HEK293 (cell line): ENCODE measurements at regions not wholly inside any gene's neighbourhood (a gene's known extent, or its start where the extent isn't known, plus 50 kb on each side); places are given as distances from the start of the nearest gene placed in this dataset.
"Not testable (repeated sequence)": the region's sequence is repeated elsewhere in the genome, so short reads cannot be mapped to it uniquely, and the experiment has no call there.

Experiments used
- CTCF ChIA-PET: fragments of 350-600 bp; formaldehyde crosslinking; extraction: SDS; loops from one replicate; lab custom pipeline; 2021; ENCODE audit warnings: antibody characterized with exemption; lab: Yijun Ruan, JAX
- POLR2A ChIA-PET: fragments of 300-600 bp; formaldehyde crosslinking; extraction: SDS; loops from one replicate; lab custom pipeline; 2020; ENCODE audit warnings: antibody characterized with exemption, inconsistent platforms; lab: Yijun Ruan, JAX
- H3K27ac ChIP-seq: fragments of 200-500 bp; sonication (Bioruptor generic); 2 replicates; pipeline ENCODE4 v1.5.1; 2014; ENCODE audit warnings: low read depth, low read length, control low read depth, inconsistent platforms; ENCODE audit errors: extremely low read depth
- H3K36me3 ChIP-seq, 2 experiments: fragments of 200-500 bp in 1 of 2; sonication (Bioruptor generic) in 1 of 2; 1 replicate in 1 of 2; 2 replicates in 1 of 2; pipeline ENCODE4 v1.5.1; 2014 to 2017; ENCODE audit warnings: inconsistent platforms in 2 of 2, low read length in 2 of 2; ENCODE audit not compliant: control insufficient read depth in 2 of 2, insufficient read depth in 1 of 2
- H3K4me1 ChIP-seq: fragments of 200-500 bp; sonication (Bioruptor generic); 2 replicates; pipeline ENCODE4 v1.5.1; 2014; ENCODE audit warnings: mild to moderate bottlenecking, low read length, inconsistent platforms; ENCODE audit not compliant: control insufficient read depth, insufficient read depth
- H3K4me3 ChIP-seq: 2 replicates; pipeline ENCODE4 v1.5.1; 2011; ENCODE audit warnings: low read depth, mild to moderate bottlenecking, control low read depth, low read length, moderate library complexity
- H3K9me3 ChIP-seq: fragments of 200-500 bp; sonication (Bioruptor generic); 2 replicates; pipeline ENCODE4 v1.5.1; 2014; ENCODE audit warnings: low read depth, low read length, inconsistent platforms; ENCODE audit not compliant: control insufficient read depth, insufficient read depth
- ZBTB11 ChIP-seq: fragments of 450-650 bp; formaldehyde crosslinking; conservative IDR thresholded peaks from 2 replicates; pipeline ENCODE4 v1.5.1; 2016; ENCODE audit warnings: low read depth, missing biosample characterization, missing genetic modification characterization
- ZNF155 ChIP-seq: fragments of 450-650 bp; formaldehyde crosslinking; IDR thresholded peaks from 2 replicates; pipeline ENCODE4 v1.5.1; 2016; ENCODE audit warnings: missing biosample characterization, missing genetic modification characterization
- ZNF311 ChIP-seq: fragments of 450-650 bp; formaldehyde crosslinking; IDR thresholded peaks from 2 replicates; pipeline ENCODE4 v1.5.1; 2017; ENCODE audit warnings: missing biosample characterization, missing genetic modification characterization, borderline replicate concordance
- ZNF324 ChIP-seq: fragments of 450-650 bp; formaldehyde crosslinking; IDR thresholded peaks from 2 replicates; pipeline ENCODE4 v1.5.1; 2016; ENCODE audit warnings: missing biosample characterization, missing genetic modification characterization
- ZNF350 ChIP-seq: fragments of 450-650 bp; formaldehyde crosslinking; IDR thresholded peaks from 2 replicates; pipeline ENCODE4 v1.5.0; 2017; ENCODE audit warnings: missing biosample characterization, mild to moderate bottlenecking, missing genetic modification characterization
- ZNF449 ChIP-seq: fragments of 450-650 bp; formaldehyde crosslinking; IDR thresholded peaks from 2 replicates; pipeline ENCODE4 v1.5.1; 2017; ENCODE audit warnings: missing biosample characterization, mild to moderate bottlenecking, missing genetic modification characterization, moderate library complexity
- ZNF549 ChIP-seq: fragments of 450-650 bp; IDR thresholded peaks from 2 replicates; pipeline ENCODE4 v1.5.1; 2018; ENCODE audit warnings: missing biosample characterization, missing genetic modification characterization, mild to moderate bottlenecking, inconsistent platforms, moderate library complexity
- ZNF571 ChIP-seq: fragments of 450-650 bp; formaldehyde crosslinking; IDR thresholded peaks from 2 replicates; pipeline ENCODE4 v1.5.0; 2017; ENCODE audit warnings: missing biosample characterization, missing genetic modification characterization
- ZNF610 ChIP-seq: fragments of 450-650 bp; formaldehyde crosslinking; IDR thresholded peaks from 2 replicates; pipeline ENCODE4 v1.5.1; 2016; ENCODE audit warnings: missing biosample characterization, missing genetic modification characterization, borderline replicate concordance
- ZNF654 ChIP-seq: fragments of 450-650 bp; formaldehyde crosslinking; IDR thresholded peaks from 2 replicates; pipeline ENCODE4 v1.5.1; 2016; ENCODE audit warnings: low read depth, missing biosample characterization, missing genetic modification characterization
- ZNF660 ChIP-seq: fragments of 450-650 bp; IDR thresholded peaks from 2 replicates; pipeline ENCODE4 v1.5.1; 2018; ENCODE audit warnings: missing biosample characterization, mild to moderate bottlenecking, missing genetic modification characterization
- ZSCAN4 ChIP-seq: fragments of 450-650 bp; formaldehyde crosslinking; IDR thresholded peaks from 2 replicates; pipeline ENCODE4 v1.5.1; 2017; ENCODE audit warnings: missing biosample characterization, missing genetic modification characterization
- TF ChIP-seq, protein P1 (sequence below): fragments of 450-650 bp; formaldehyde crosslinking; IDR thresholded peaks from 2 replicates; pipeline ENCODE4 v1.5.1; 2016; ENCODE audit warnings: missing biosample characterization, missing genetic modification characterization

GRCh38 chrX:52576946-52577345 is 60.1 kb upstream of the XAGE1B start (continued):
- TF ChIP-seq ZNF449 (tag by site-specific recombination) (no peak), ZNF311 (tag by site-specific recombination) (no peak), ZSCAN4 (tag by site-specific recombination) (no peak), ZBTB11 (no peak)
- TF ChIP-seq, protein P1, sequence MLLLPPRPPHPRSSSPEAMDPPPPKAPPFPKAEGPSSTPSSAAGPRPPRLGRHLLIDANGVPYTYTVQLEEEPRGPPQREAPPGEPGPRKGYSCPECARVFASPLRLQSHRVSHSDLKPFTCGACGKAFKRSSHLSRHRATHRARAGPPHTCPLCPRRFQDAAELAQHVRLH (tag by site-specific recombination), result no peak

GRCh38 chrX:52576474-52576873 is 59.6 kb upstream of the XAGE1B start:
- CTCF ChIA-PET, result interaction anchor here (0.6 to 3.0 kb wide), 4 partner anchors 8 to 1297 kb away, joined by 3 to 10 read pairs (median 3); no protein-coding TSS in a partner anchor
- Histone ChIP-seq H3K27ac (no peak overlapping the region), H3K4me3 (no peak overlapping the region), H3K9me3 (no peaks in the 10 kb centered on the region), H3K4me1 (no peaks in the 10 kb centered on the region), H3K36me3 (no peaks in the 10 kb centered on the region)
- no peak for TF ChIP-seq ZNF350
- no peak for TF ChIP-seq ZNF324 (tag by site-specific recombination)
- no peak for TF ChIP-seq ZNF610 (tag by site-specific recombination)
- no peak for TF ChIP-seq ZNF155
- POLR2A ChIA-PET, result no interaction called here

DNA sequence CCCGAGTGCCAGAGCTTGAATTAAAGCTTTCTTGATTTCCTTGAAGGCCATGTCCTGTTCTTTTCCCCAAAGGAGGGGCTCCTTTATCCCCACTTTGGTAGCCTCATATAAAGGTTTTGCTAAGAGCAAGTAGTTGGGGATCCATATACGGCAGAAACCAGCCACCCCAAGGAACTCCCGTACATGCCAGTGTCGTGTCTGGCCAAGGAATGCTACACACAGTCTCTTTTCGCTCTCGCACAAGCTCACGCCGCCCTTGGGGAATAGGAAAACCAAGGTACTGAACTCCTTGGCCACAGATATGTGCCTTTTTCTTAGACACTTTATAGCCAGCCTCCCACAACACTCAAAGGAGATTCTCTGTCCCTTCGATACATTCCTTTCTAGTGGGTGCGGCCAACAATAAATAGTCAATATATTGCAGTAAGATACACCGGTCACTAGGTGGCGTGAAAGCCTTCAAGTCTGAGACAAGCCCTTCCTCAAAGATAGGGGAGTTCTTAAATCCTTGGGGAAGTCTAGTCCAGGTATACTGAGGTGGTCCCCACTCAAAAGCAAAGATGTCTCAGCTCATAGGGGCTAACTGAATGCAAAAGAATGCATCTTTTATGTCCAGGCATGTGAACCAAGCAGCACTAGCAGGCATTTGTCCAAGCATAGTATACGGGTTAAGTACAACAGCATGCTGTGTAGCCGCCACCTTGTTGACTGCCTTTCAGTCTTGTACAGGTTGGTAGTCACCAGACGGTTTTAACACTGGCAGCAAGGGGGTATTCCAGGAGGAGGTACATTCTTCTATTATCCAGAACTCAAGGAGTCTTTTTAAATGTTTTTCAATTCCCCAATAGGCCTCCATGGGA is 57.8 kb upstream of the XAGE1B start:
- Histone ChIP-seq H3K4me1 (no peaks in the 10 kb centered on the region), H3K27ac (no peak overlapping the region)
- CTCF ChIA-PET, result interaction anchor here (0.7 to 3.0 kb wide), 4 partner anchors 10 to 421 kb away, joined by 3 to 10 read pairs (median 4); no protein-coding TSS in a partner anchor
- TF ChIP-seq ZNF549 (tag by site-specific recombination), result no peak
- TF ChIP-seq ZNF654, result peak; percentile 66
- no peak for TF ChIP-seq ZNF571
- TF ChIP-seq ZNF660 (tag by site-specific recombination), result 0 out of 2 replicates have a peak, but pooled peaks have one; percentile 48
- TF ChIP-seq, all 188 proteins: peak for 2
- POLR2A ChIA-PET, result no interaction called here
- no peaks in the 10 kb centered on the region for H3K9me3 ChIP-seq
- no peaks in the 10 kb centered on the region for H3K36me3 ChIP-seq
- no peak overlapping the region for H3K4me3 ChIP-seq

DNA sequence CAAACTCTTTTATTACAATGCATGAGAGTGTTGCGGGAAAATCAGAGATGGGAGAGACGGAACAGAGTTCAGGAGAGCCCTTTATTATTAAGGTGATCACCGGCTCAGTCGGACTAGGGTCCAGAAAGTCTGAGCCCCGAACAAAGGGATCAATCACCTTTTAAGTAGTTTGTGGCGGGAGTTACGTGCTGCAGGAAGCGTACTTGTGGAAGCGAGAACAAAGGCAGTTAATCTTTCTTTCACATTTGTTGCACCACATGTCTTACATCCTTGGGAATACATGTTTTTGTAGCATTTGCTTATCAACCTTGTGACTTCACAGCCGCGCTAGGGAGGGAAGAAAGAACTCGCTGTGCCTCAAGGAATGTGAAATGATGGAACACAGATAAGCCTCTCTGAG is 51.3 kb upstream of the XAGE1B start:
- H3K36me3 ChIP-seq, H3K27ac ChIP-seq, CTCF ChIA-PET, H3K4me1 ChIP-seq, H3K9me3 ChIP-seq, H3K4me3 ChIP-seq, POLR2A ChIA-PET: not testable (repeated sequence)
